Tibial artery (tissue), 4 donors: ENCODE measurements at regions not wholly inside any gene's neighbourhood (a gene's known extent, or its start where the extent isn't known, plus 50 kb on each side); places are given as distances from the start of the nearest gene placed in this dataset.
A peak's percentile ranks its signal among the peaks of the same experiment; 100 is the strongest.

Source experiments
- DNase-seq, 2 donors: peaks; one replicate each; pipeline ENCODE4 v3.0.0-alpha.2; 2019
- H3K27ac ChIP-seq, 2 donors: fragments of 200-600 bp; sonication (generic) in 1 of 2; 1 replicate in 1 of 2; 2 replicates in 1 of 2; pipeline ENCODE4 v1.5.1; 2018 to 2019; ENCODE audit warnings: mild to moderate bottlenecking in 1 of 2
- H3K27me3 ChIP-seq, 2 donors: fragments of 200-600 bp; sonication (generic) in 1 of 2; one replicate each; pipeline versions ENCODE4 v1.5.1 to v1.6.0; 2016 to 2019
- H3K36me3 ChIP-seq, 3 donors: fragments of 200-600 bp; sonication (generic) in 2 of 3; one replicate each; pipeline ENCODE4 v1.5.1; 2016 to 2019; ENCODE audit warnings: mild to moderate bottlenecking in 2 of 3
- H3K4me1 ChIP-seq, 4 donors: fragments of 200-600 bp; sonication (generic) in 2 of 4; 1 replicate in 3 of 4; 2 replicates in 1 of 4; pipeline ENCODE4 v1.5.1; 2016 to 2019
- H3K4me3 ChIP-seq, 2 donors: fragments of 200-600 bp; sonication (generic) in 1 of 2; 1 replicate in 1 of 2; 2 replicates in 1 of 2; pipeline ENCODE4 v1.5.1; 2018 to 2019; ENCODE audit warnings: mild to moderate bottlenecking in 2 of 2
- H3K9me3 ChIP-seq, 3 donors: fragments of 200-600 bp; sonication (generic) in 1 of 3; one replicate each; pipeline ENCODE4 v1.5.1; 2016 to 2019
- intact Hi-C: fragments of 100-400 bp; cut with DNase I; formaldehyde crosslinking; loops from one replicate; pipeline ENCODE4 v1.15.0; 2023; ENCODE audit warnings: low total_unique reads
- TF ChIP-seq, protein P1 (sequence below), 2 experiments: fragments of 200-600 bp in 1 of 2; fragments of 450-650 bp in 1 of 2; IDR thresholded peaks; one replicate each; pipeline ENCODE4 v1.5.1; 2017 to 2019; ENCODE audit warnings: antibody characterized with exemption in 2 of 2, mild to moderate bottlenecking in 1 of 2, moderate library complexity in 1 of 2

DNA sequence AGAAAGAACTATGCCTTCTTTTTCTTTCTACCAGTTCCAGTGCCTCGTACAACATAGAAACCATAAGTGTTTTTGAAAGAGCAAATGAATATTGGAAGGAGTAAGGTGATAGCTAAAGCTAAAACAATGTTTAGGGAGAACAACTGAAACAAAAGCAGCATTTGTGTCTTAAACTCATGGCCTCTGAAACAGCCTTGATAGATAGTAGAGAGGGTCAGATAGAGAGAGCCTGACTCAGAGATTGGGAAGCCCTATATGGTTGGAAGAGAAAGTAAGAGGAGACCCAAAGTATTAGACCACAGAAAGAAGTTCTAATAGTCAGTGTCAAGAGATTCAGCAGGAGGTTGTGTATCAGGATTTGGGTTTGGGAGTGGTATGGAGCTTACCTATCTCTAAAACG, 79.6 kb upstream of the IFNG-AS1 start:
- intact Hi-C loops, result no loop called here
- H3K27me3 ChIP-seq, result no peaks in the 10 kb centered on the region
- no peak for DNase-seq
- H3K27ac ChIP-seq, result peak overlapping the region in 1 of 2 donors; percentile 30
- no peak overlapping the region for H3K4me3 ChIP-seq
- peaks cover 0 to 25% (median 0%) of the 10 kb centered on the region in 4 donors for H3K4me1 ChIP-seq
- TF ChIP-seq, protein P1, sequence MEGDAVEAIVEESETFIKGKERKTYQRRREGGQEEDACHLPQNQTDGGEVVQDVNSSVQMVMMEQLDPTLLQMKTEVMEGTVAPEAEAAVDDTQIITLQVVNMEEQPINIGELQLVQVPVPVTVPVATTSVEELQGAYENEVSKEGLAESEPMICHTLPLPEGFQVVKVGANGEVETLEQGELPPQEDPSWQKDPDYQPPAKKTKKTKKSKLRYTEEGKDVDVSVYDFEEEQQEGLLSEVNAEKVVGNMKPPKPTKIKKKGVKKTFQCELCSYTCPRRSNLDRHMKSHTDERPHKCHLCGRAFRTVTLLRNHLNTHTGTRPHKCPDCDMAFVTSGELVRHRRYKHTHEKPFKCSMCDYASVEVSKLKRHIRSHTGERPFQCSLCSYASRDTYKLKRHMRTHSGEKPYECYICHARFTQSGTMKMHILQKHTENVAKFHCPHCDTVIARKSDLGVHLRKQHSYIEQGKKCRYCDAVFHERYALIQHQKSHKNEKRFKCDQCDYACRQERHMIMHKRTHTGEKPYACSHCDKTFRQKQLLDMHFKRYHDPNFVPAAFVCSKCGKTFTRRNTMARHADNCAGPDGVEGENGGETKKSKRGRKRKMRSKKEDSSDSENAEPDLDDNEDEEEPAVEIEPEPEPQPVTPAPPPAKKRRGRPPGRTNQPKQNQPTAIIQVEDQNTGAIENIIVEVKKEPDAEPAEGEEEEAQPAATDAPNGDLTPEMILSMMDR (IDR thresholded peaks at IDR 0.05), result no peak
- no peaks in the 10 kb centered on the region for H3K36me3 ChIP-seq
- no peaks in the 10 kb centered on the region for H3K9me3 ChIP-seq

DNA sequence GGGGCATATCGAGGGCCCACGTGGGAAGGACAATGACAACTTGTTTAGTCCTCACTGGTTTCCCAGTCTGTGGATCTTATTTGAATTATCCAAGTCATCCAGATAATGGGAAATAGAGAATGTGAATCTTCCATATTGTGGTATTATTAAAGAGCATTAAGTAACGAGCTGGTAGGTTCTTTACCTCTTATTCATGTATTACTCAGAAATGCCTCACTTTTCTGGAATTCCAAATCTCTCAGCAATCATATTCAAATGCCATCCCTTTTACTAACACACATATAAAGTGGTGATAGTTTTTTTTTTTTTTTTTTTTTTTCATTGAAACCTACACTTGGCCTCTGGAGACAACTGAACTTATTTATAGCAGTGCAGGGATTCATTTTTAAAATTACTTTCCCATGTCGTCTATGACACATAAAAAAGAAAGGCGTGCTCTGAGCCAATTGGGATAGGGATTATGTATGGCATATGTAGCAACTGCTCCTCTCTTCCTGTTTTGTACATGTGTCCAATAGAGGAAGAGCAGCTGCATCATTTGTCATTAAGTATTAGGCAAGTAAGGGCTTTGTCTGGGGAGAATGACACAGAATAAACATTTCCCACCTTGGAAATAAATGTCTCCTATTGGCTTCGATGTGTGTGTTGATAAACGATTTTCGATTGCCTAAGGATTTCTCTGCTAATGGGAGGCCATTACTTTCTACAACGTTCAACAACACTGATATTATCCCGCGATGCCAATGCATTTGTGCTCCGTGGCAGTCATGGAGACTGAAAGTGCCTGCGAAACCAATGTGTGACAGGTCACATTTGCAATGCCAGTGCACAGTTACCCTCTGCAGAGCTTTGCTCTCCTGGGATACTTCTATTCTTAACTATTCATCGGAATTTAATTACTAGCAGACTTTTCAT, 78.6 kb upstream of the IFNG-AS1 start:
- TF ChIP-seq, protein P1 (IDR thresholded peaks at IDR 0.05), result no peak
- Histone ChIP-seq H3K27me3 (no peaks in the 10 kb centered on the region), H3K4me1 (peaks cover 0 to 25% (median 0%) of the 10 kb centered on the region in 4 donors), H3K4me3 (peak overlapping the region in 1 of 2 donors; percentile 6), H3K9me3 (no peaks in the 10 kb centered on the region), H3K36me3 (no peaks in the 10 kb centered on the region), H3K27ac (peak overlapping the region; percentile 19 to 57)
- no peak for DNase-seq
- intact Hi-C loops, result no loop called here

DNA sequence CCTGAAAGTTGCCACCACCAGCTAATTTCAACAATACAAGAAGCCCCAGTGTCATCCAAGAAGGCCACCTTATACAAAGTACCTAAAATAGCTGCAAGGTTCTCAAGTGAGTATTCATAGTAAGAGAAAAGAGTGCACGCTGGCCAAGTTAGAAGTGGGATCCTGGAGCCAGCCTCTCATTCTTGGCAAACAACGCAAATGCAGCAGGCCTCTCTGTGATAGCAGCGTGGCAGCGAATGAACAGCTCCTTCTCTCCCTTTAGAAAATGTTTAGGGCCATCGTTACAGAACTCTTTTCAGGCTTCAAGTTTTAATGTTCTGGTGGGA, 78.0 kb upstream of the IFNG-AS1 start:
- Histone ChIP-seq H3K27ac (peak overlapping the region; percentile 19 to 57), H3K27me3 (no peaks in the 10 kb centered on the region), H3K4me1 (peaks cover 0 to 25% (median 0%) of the 10 kb centered on the region in 4 donors), H3K36me3 (no peaks in the 10 kb centered on the region), H3K4me3 (peak overlapping the region in 1 of 2 donors; percentile 6), H3K9me3 (no peaks in the 10 kb centered on the region)
- intact Hi-C loops, result no loop called here
- DNase-seq, result no peak
- TF ChIP-seq, protein P1 (IDR thresholded peaks at IDR 0.05), result no peak

DNA sequence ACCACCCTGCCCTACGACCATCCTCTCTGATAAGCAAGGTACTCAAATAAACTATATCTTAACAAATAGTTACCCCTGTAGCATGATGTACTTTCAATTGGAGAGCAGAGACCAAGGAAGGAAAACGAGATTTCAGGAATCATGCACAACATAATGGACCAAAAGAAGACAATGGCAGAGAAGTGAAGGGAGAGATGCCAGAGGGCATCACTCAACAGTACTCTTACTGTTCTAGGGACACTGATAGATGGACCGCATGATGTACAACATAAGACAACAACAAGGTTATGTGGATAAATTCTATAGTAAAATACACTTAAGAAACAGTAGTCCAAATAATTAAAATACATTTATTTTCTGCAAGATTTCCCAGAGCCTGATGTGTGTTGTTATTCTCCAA, 77.5 kb upstream of the IFNG-AS1 start:
- TF ChIP-seq, protein P1 (IDR thresholded peaks at IDR 0.05), result no peak
- no peaks in the 10 kb centered on the region for H3K9me3 ChIP-seq
- no peaks in the 10 kb centered on the region for H3K36me3 ChIP-seq
- no peaks in the 10 kb centered on the region for H3K27me3 ChIP-seq
- peaks cover 0 to 25% (median 0%) of the 10 kb centered on the region in 4 donors for H3K4me1 ChIP-seq
- no peak for DNase-seq
- peak overlapping the region; percentile 19 to 57 for H3K27ac ChIP-seq
- no peak overlapping the region for H3K4me3 ChIP-seq
- intact Hi-C loops, result no loop called here

DNA sequence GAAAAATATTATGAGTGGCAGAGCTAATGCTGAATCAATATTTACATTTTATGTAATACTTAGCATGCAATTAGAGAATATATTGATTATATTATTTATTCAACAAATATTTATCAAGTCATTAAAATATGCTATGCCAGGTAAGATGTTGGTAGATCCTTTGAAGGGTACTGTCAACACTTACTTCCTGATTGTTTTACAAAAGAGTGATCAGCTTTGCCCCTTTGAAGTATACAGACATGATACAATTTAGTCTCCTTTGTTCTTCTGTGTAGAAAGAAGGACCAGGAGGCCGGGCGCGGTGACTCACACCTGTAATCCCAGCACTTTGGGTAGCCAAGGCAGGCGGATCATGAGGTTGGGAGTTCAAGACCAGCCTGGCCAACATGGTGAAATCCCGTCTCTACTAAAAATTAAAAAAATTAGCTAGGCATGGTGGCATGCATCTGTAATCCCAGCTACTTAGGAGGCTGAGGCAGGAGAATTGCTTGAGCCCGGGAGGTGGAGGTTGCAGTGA, 73.9 kb upstream of the IFNG-AS1 start:
- Histone ChIP-seq H3K4me3 (no peak overlapping the region), H3K27me3 (no peaks in the 10 kb centered on the region), H3K9me3 (no peaks in the 10 kb centered on the region), H3K4me1 (peaks cover 0 to 13% (median 0%) of the 10 kb centered on the region in 4 donors), H3K36me3 (no peaks in the 10 kb centered on the region), H3K27ac (no peak overlapping the region)
- DNase-seq, result no peak
- intact Hi-C loops, result no loop called here
- TF ChIP-seq, protein P1 (IDR thresholded peaks at IDR 0.05), result no peak
